Cardiac muscle cell (in vitro differentiated cells and primary cell): ENCODE measurements at regions not wholly inside any gene's neighbourhood (a gene's known extent, or its start where the extent isn't known, plus 50 kb on each side); places are given as distances from the start of the nearest gene placed in this dataset.

ENCODE experiments used
- DNase-seq, 2 donors: peaks; one replicate each; pipeline versions ENCODE4 v3.0.0 to v3.0.0-alpha.2; 2010 to 2017; ENCODE audit warnings: low read depth in 1 of 2, low spot score in 1 of 2
- H3K27ac ChIP-seq: fragments of 200-600 bp; sonication (generic); 2 replicates; pipeline ENCODE4 v1.5.1; 2016
- H3K27me3 ChIP-seq: fragments of 200-600 bp; sonication (generic); 2 replicates; pipeline ENCODE4 v1.6.0; 2016; ENCODE audit warnings: control low read depth
- H3K36me3 ChIP-seq: fragments of 200-600 bp; sonication (generic); 2 replicates; pipeline ENCODE4 v1.5.1; 2016; ENCODE audit warnings: control low read depth
- H3K4me1 ChIP-seq: fragments of 200-600 bp; sonication (generic); 2 replicates; pipeline ENCODE4 v1.8.1; 2017; ENCODE audit warnings: low read depth, mild to moderate bottlenecking, mixed run types
- H3K4me3 ChIP-seq: fragments of 200-600 bp; sonication (generic); 2 replicates; pipeline ENCODE4 v1.5.1; 2016; ENCODE audit warnings: mild to moderate bottlenecking
- H3K9me3 ChIP-seq: fragments of 200-600 bp; sonication (generic); 2 replicates; pipeline ENCODE4 v1.5.1; 2017; ENCODE audit warnings: low read depth, mild to moderate bottlenecking, control low read depth
- CTCF ChIP-seq: IDR thresholded peaks from 2 replicates; pipeline ENCODE4 v1.5.1; 2012; ENCODE audit warnings: low read depth, mild to moderate bottlenecking, low read length

- Histone ChIP-seq H3K4me3 (no peak overlapping the region), H3K27ac (no peak overlapping the region), H3K9me3 (no peaks in the 10 kb centered on the region), H3K36me3 (no peaks in the 10 kb centered on the region), H3K4me1 (peaks cover 16% of the 10 kb centered on the region), H3K27me3 (no peaks in the 10 kb centered on the region)
- no peak for DNase-seq
- no peak for TF ChIP-seq CTCF
Measured at GRCh38 chr18:45151645-45152044, 463.6 kb upstream of the SLC14A2 start.

- no peak for TF ChIP-seq CTCF
- H3K4me1 ChIP-seq: peaks cover 6% of the 10 kb centered on the region
- H3K27ac ChIP-seq: no peak overlapping the region
- no peak for DNase-seq
- no peaks in the 10 kb centered on the region for H3K27me3 ChIP-seq
- no peak overlapping the region for H3K4me3 ChIP-seq
- H3K9me3 ChIP-seq: no peaks in the 10 kb centered on the region
- H3K36me3 ChIP-seq: no peaks in the 10 kb centered on the region
Measured at GRCh38 chr18:45155526-45155925, 459.8 kb upstream of the SLC14A2 start.

- Histone ChIP-seq H3K36me3 (no peaks in the 10 kb centered on the region), H3K27ac (no peak overlapping the region), H3K4me1 (peaks cover 5% of the 10 kb centered on the region), H3K27me3 (no peaks in the 10 kb centered on the region), H3K9me3 (no peaks in the 10 kb centered on the region), H3K4me3 (no peak overlapping the region)
- peak in 1 of 2 donors; percentile 76 for DNase-seq
- no peak for TF ChIP-seq CTCF
Measured at GRCh38 chr18:45156946-45157345, 458.3 kb upstream of the SLC14A2 start.

- Histone ChIP-seq H3K27ac (no peak overlapping the region), H3K4me3 (no peak overlapping the region), H3K27me3 (no peaks in the 10 kb centered on the region), H3K4me1 (peaks cover 5% of the 10 kb centered on the region), H3K36me3 (no peaks in the 10 kb centered on the region), H3K9me3 (no peaks in the 10 kb centered on the region)
- DNase-seq: no peak
- TF ChIP-seq CTCF: no peak
Measured at GRCh38 chr18:45157576-45157975, 457.7 kb upstream of the SLC14A2 start.

- Histone ChIP-seq H3K9me3 (no peaks in the 10 kb centered on the region), H3K4me1 (peaks cover 2% of the 10 kb centered on the region), H3K36me3 (no peaks in the 10 kb centered on the region), H3K4me3 (no peak overlapping the region), H3K27ac (no peak overlapping the region), H3K27me3 (peaks cover 17% of the 10 kb centered on the region)
- TF ChIP-seq CTCF: no peak
- DNase-seq: no peak
Measured at GRCh38 chr18:45161850-45162249, 453.4 kb upstream of the SLC14A2 start.

GRCh38 chr18:45163871-45164270 lies 451.4 kb upstream of the SLC14A2 start:
- Histone ChIP-seq H3K4me1 (no peaks in the 10 kb centered on the region), H3K27me3 (peaks cover 27% of the 10 kb centered on the region), H3K27ac (no peak overlapping the region), H3K9me3 (no peaks in the 10 kb centered on the region), H3K36me3 (no peaks in the 10 kb centered on the region), H3K4me3 (no peak overlapping the region)
- no peak for TF ChIP-seq CTCF
- no peak for DNase-seq
